ENCODE measurements at regions not wholly inside any gene's neighbourhood (a gene's known extent, or its start where the extent isn't known, plus 50 kb on each side); places are given as distances from the start of the nearest gene placed in this dataset.

GRCh38 chr18:75827751-75828287 lies 400.3 kb upstream of the SMIM21 start:
- no peak for TF ChIP-seq POLR2A (IDR thresholded peaks at IDR 0.05)
- TF ChIP-seq EP300 (IDR thresholded peaks at IDR 0.05): peak in 1 of 4 donors; percentile 74
